HG03558 (cell line): ENCODE measurements at regions not wholly inside any gene's neighbourhood (a gene's known extent, or its start where the extent isn't known, plus 50 kb on each side); places are given as distances from the start of the nearest gene placed in this dataset.
"Not testable (repeated sequence)": the region's sequence is repeated elsewhere in the genome, so short reads cannot be mapped to it uniquely, and the experiment has no call there.

Source experiments
- ATAC-seq: cut with Tn5 transposase; IDR thresholded peaks from one replicate; pipeline ENCODE4 v1.9.1; 2021; ENCODE audit warnings: moderate number of reproducible peaks; ENCODE audit not compliant: unreplicated experiment; ENCODE audit errors: extremely low read depth

- not testable (repeated sequence) for ATAC-seq
Measured at GRCh38 chr9:2277133-2277532, 262.0 kb downstream of the SMARCA2 start.

- ATAC-seq, result not testable (repeated sequence)
Measured at GRCh38 chr9:2277644-2278043, 262.5 kb downstream of the SMARCA2 start.

GRCh38 chr9:2279138-2279537 is 264.0 kb downstream of the SMARCA2 start:
- ATAC-seq, result not testable (repeated sequence)

- no peak for ATAC-seq
Measured at GRCh38 chr9:2281031-2281802, 266.1 kb downstream of the SMARCA2 start.

- ATAC-seq, result no peak
Measured at GRCh38 chr9:2281803-2282185, 266.6 kb downstream of the SMARCA2 start.

GRCh38 chr9:2284770-2285169 is 269.6 kb downstream of the SMARCA2 start:
- ATAC-seq, result no peak

GRCh38 chr9:2285416-2286332 is 270.5 kb downstream of the SMARCA2 start:
- ATAC-seq, result no peak

- ATAC-seq, result no peak
Measured at GRCh38 chr9:2286333-2286705, 271.2 kb downstream of the SMARCA2 start.

- no peak for ATAC-seq
Measured at GRCh38 chr9:2286825-2287455, 271.8 kb downstream of the SMARCA2 start.

GRCh38 chr9:2288309-2288708 is 273.2 kb downstream of the SMARCA2 start:
- no peak for ATAC-seq

- ATAC-seq, result no peak
Measured at GRCh38 chr9:2289263-2289662, 274.1 kb downstream of the SMARCA2 start.

GRCh38 chr9:2290382-2290781 is 275.2 kb downstream of the SMARCA2 start:
- ATAC-seq, result no peak

- no peak for ATAC-seq
Measured at GRCh38 chr9:2291980-2292704, 277.0 kb downstream of the SMARCA2 start.

- ATAC-seq, result no peak
Measured at GRCh38 chr9:2292733-2293132, 277.6 kb downstream of the SMARCA2 start.

GRCh38 chr9:2297771-2298170 is 282.6 kb downstream of the SMARCA2 start:
- no peak for ATAC-seq

GRCh38 chr9:2298217-2298616 is 283.1 kb downstream of the SMARCA2 start:
- no peak for ATAC-seq

GRCh38 chr9:2299156-2299842 is 284.2 kb downstream of the SMARCA2 start:
- ATAC-seq, result no peak

GRCh38 chr9:2299843-2300205 is 284.7 kb downstream of the SMARCA2 start:
- no peak for ATAC-seq

- ATAC-seq, result no peak
Measured at GRCh38 chr9:2300325-2300724, 285.2 kb downstream of the SMARCA2 start.

GRCh38 chr9:2302606-2303005 is 287.5 kb downstream of the SMARCA2 start:
- no peak for ATAC-seq
